K562 (cell line): ENCODE measurements at regions not wholly inside any gene's neighbourhood (a gene's known extent, or its start where the extent isn't known, plus 50 kb on each side); places are given as distances from the start of the nearest gene placed in this dataset.

Experiments used
- ATAC-seq: fragments of 200-7000 bp; cut with Tn5 transposase; 3 replicates; pipeline ENCODE4 v1.9.1; 2020; ENCODE audit warnings: moderate library complexity
- BruUV-seq: library from RNA; stranded (reverse); fragments of 400-500 nt; replicated peaks from 2 replicates; lab custom pipeline; 2021; lab: Mats Ljungman, UMichigan
- CTCF ChIA-PET: fragments of 300-600 bp; formaldehyde crosslinking; extraction: SDS; loops from one replicate; lab custom pipeline; 2021; ENCODE audit warnings: low intra/inter-chr PET ratio; lab: Yijun Ruan, JAX
- POLR2A ChIA-PET: fragments of 300-600, 350-650 bp; sonication (Branson Sonifier 250); formaldehyde crosslinking; extraction: SDS; loops from one replicate; lab custom pipeline; 2021; ENCODE audit warnings: antibody characterized with exemption, inconsistent platforms; lab: Yijun Ruan, JAX
- DNase-seq, 4 experiments: peaks; one replicate each; pipeline versions ENCODE4 v3.0.0 to v3.0.0-alpha.2; 2011 to 2018; ENCODE audit warnings: low spot score in 3 of 4, mixed read lengths in 3 of 4; ENCODE audit errors: extremely low read depth in 1 of 4
- FAIRE-seq: peaks from 2 replicates; lab custom pipeline; 2011; peaks lifted over from hg19 to GRCh38; lab: Jason Lieb, UNC
- H2AFZ ChIP-seq: 2 replicates; pipeline ENCODE4 v1.6.0; 2011; ENCODE audit warnings: low read depth, low read length, control low read depth, inconsistent platforms
- H3K27ac ChIP-seq: fragments of 200-600 bp; 3 replicates; pipeline ENCODE4 v1.8.0; 2011; ENCODE audit warnings: low read depth, mild to moderate bottlenecking, control low read depth, inconsistent platforms, low read length, moderate library complexity, mixed read lengths; ENCODE audit errors: extremely low read depth
- H3K27me3 ChIP-seq, 2 experiments: fragments of 300-600 bp in 1 of 2; 2 replicates in 1 of 2; 3 replicates in 1 of 2; pipeline versions ENCODE4 v1.6.0 to v1.8.0; 2011; ENCODE audit warnings: inconsistent platforms in 2 of 2, low read length in 2 of 2, mild to moderate bottlenecking in 1 of 2, mixed read lengths in 1 of 2, moderate library complexity in 1 of 2; ENCODE audit not compliant: control insufficient read depth in 2 of 2, insufficient read depth in 2 of 2
- H3K36me3 ChIP-seq: fragments of 300-600 bp; 3 replicates; pipeline ENCODE4 v1.8.0; 2011; ENCODE audit warnings: mild to moderate bottlenecking, low read length, inconsistent platforms; ENCODE audit not compliant: control insufficient read depth, insufficient read depth
- H3K4me1 ChIP-seq, 2 experiments: fragments of 200-600 bp in 1 of 2; replicated peaks in 1 of 2; 2 replicates in 1 of 2; 3 replicates in 1 of 2; pipeline versions ENCODE4 v1.5.1 to v1.8.0; 2011; ENCODE audit warnings: inconsistent platforms in 2 of 2, low read length in 2 of 2, mild to moderate bottlenecking in 1 of 2, mixed read lengths in 1 of 2, moderate library complexity in 1 of 2; ENCODE audit not compliant: control insufficient read depth in 2 of 2, insufficient read depth in 2 of 2
- H3K4me2 ChIP-seq: 2 replicates; pipeline ENCODE4 v1.6.1; 2011; ENCODE audit warnings: low read length, control low read depth, inconsistent platforms, mixed read lengths; ENCODE audit not compliant: insufficient read depth
- H3K4me3 ChIP-seq: fragments of 200-600 bp; sonication (generic), shearing (Covaris generic); 2 replicates; pipeline ENCODE4 v1.5.1; 2016; ENCODE audit warnings: control low read depth, inconsistent platforms
- H3K79me2 ChIP-seq: fragments of 200-600 bp; 3 replicates; pipeline ENCODE4 v1.8.0; 2011; ENCODE audit warnings: low read length, inconsistent platforms; ENCODE audit not compliant: control insufficient read depth, insufficient read depth
- H3K9ac ChIP-seq, 2 experiments: 2 replicates each; pipeline versions ENCODE4 v1.6.0 to v1.6.1; 2011; ENCODE audit warnings: low read depth in 2 of 2, low read length in 2 of 2, control low read depth in 1 of 2, inconsistent platforms in 1 of 2, mild to moderate bottlenecking in 1 of 2, mixed read lengths in 1 of 2; ENCODE audit not compliant: insufficient read depth in 1 of 2
- H3K9me1 ChIP-seq: one replicate; pipeline ENCODE4 v1.6.0; 2011; ENCODE audit warnings: inconsistent platforms, mild to moderate bottlenecking, low read length, moderate library complexity; ENCODE audit not compliant: control insufficient read depth, insufficient read depth
- H3K9me3 ChIP-seq: replicated peaks from 2 replicates; pipeline ENCODE4 v1.5.1; 2011; ENCODE audit warnings: low read depth, low read length, inconsistent platforms; ENCODE audit not compliant: control insufficient read depth, insufficient read depth
- H4K20me1 ChIP-seq: replicated peaks from 2 replicates; pipeline ENCODE4 v1.6.1; 2011; ENCODE audit warnings: low read length, inconsistent platforms, mixed read lengths; ENCODE audit not compliant: control insufficient read depth, insufficient read depth
- ATF2 ChIP-seq: sonication (generic); formaldehyde crosslinking; IDR thresholded peaks from 2 replicates; pipeline ENCODE4 v1.8.1; 2022; ENCODE audit warnings: missing genetic modification reagents
- CBFA2T2 ChIP-seq: fragments of 450-650 bp; conservative IDR thresholded peaks from 2 replicates; pipeline ENCODE4 v1.6.1; 2017; ENCODE audit warnings: mild to moderate bottlenecking
- CTCF ChIP-seq, 3 experiments: IDR thresholded peaks in 2 of 3; conservative IDR thresholded peaks in 1 of 3; 2 replicates each; pipeline ENCODE4 v1.5.1; 2011 to 2012; ENCODE audit warnings: low read length in 3 of 3, mild to moderate bottlenecking in 3 of 3, control low read depth in 2 of 3, improper control_type of control experiment in 1 of 3, inconsistent platforms in 1 of 3, low read depth in 1 of 3, mixed read lengths in 1 of 3, moderate library complexity in 1 of 3; ENCODE audit not compliant: insufficient read depth in 2 of 3
- EHMT2 ChIP-seq: fragments of 450-650 bp; IDR thresholded peaks from 2 replicates; pipeline ENCODE4 v1.6.1; 2018; ENCODE audit warnings: antibody characterized with exemption
- ELF2 ChIP-seq: fragments of 250-450 bp; sonication (Bioruptor Pico); IDR thresholded peaks from 2 replicates; pipeline ENCODE4 v1.5.0; 2021; ENCODE audit warnings: mild to moderate bottlenecking
- GTF2F1 ChIP-seq: IDR thresholded peaks from 2 replicates; pipeline ENCODE4 v1.6.1; 2011; ENCODE audit warnings: low read depth, low read length, improper control_type of control experiment
- HMG20B ChIP-seq: fragments of 250-450 bp; sonication (Bioruptor Pico); IDR thresholded peaks from 2 replicates; pipeline ENCODE4 v1.5.0; 2021; ENCODE audit warnings: mild to moderate bottlenecking
- MTA1 ChIP-seq: fragments of 450-650 bp; IDR thresholded peaks from 2 replicates; pipeline ENCODE4 v1.6.1; 2017; ENCODE audit warnings: borderline replicate concordance
- NR4A1 ChIP-seq, 2 experiments: fragments of 250-450 bp in 1 of 2; fragments of 450-650 bp in 1 of 2; sonication (Bioruptor Pico) in 1 of 2; IDR thresholded peaks; 2 replicates each; pipeline versions ENCODE4 v1.4.0 to v1.6.1; 2016 to 2020; ENCODE audit warnings: mild to moderate bottlenecking in 2 of 2, missing compliant biosample characterization in 1 of 2, missing genetic modification characterization in 1 of 2, moderate library complexity in 1 of 2
- RBM15 ChIP-seq: fragments of 200-400 bp; formaldehyde crosslinking; IDR thresholded peaks from 2 replicates; pipeline ENCODE4 v1.6.1; 2018; ENCODE audit warnings: mild to moderate bottlenecking, low read length, moderate library complexity; ENCODE audit not compliant: insufficient read depth
- RBM22 ChIP-seq: fragments of 200-400 bp; formaldehyde crosslinking; IDR thresholded peaks from 2 replicates; pipeline ENCODE4 v1.6.1; 2018; ENCODE audit warnings: low read length, low read depth; ENCODE audit not compliant: poor library complexity, severe bottlenecking
- SAP30 ChIP-seq: fragments of 200-600 bp; sonication (generic); IDR thresholded peaks from 2 replicates; pipeline ENCODE4 v1.6.1; 2012; ENCODE audit warnings: borderline replicate concordance, low read depth, mild to moderate bottlenecking, moderate library complexity, low read length, control low read depth, inconsistent platforms; ENCODE audit not compliant: insufficient read depth, poor library complexity, severe bottlenecking
- SNRNP70 ChIP-seq: fragments of 200-400 bp; formaldehyde crosslinking; optimal IDR thresholded peaks from 2 replicates; pipeline ENCODE3; 2017; ENCODE audit warnings: low read depth, low read length
- TOE1 ChIP-seq, 2 experiments: fragments of 450-650 bp in 1 of 2; sonication (generic) in 1 of 2; formaldehyde crosslinking in 1 of 2; IDR thresholded peaks; 2 replicates each; pipeline versions ENCODE4 v1.7.1 to v1.8.0; 2016 to 2022; ENCODE audit warnings: borderline replicate concordance in 2 of 2, mild to moderate bottlenecking in 2 of 2, antibody characterized with exemption in 1 of 2, inconsistent platforms in 1 of 2, low read depth in 1 of 2, missing genetic modification reagents in 1 of 2, moderate library complexity in 1 of 2
- ZEB2 ChIP-seq: fragments of 450-650 bp; IDR thresholded peaks from 2 replicates; pipeline ENCODE4 v1.6.1; 2016
- WGBS: fragments of 100-300 bp; shearing (Covaris generic); methylation state at CpG from one replicate; pipeline ENCODE4 v1.1.6; 2016; ENCODE audit warnings: low coverage, mixed read lengths; ENCODE audit not compliant: insufficient coverage; ENCODE audit errors: missing lambda C conversion rate; 5-methylcytosine and 5-hydroxymethylcytosine counted together
- in situ Hi-C: fragments of 300-500 bp; cut with MboI; formaldehyde crosslinking; loops from 4 replicates; pipeline ENCODE4 v1.15.0; 2018; ENCODE audit warnings: inconsistent platforms, mixed read lengths
- intact Hi-C: fragments of 100-400 bp; cut with micrococcal nuclease; formaldehyde crosslinking; loops from 2 replicates; pipeline ENCODE4 v1.14.2; 2022

- no peak for FAIRE-seq
- Histone ChIP-seq H4K20me1 (no peaks in the 10 kb centered on the region), H3K79me2 (no peaks in the 10 kb centered on the region), H3K4me2 (no peak overlapping the region), H3K27ac (no peak overlapping the region), H3K27me3 (no peaks in the 10 kb centered on the region), H3K9ac (no peak overlapping the region), H3K9me1 (no peaks in the 10 kb centered on the region), H3K9me3 (no peaks in the 10 kb centered on the region), H2AFZ (no peak overlapping the region), H3K36me3 (no peaks in the 10 kb centered on the region), H3K4me1 (no peaks in the 10 kb centered on the region), H3K4me3 (no peak overlapping the region)
- DNase-seq = no peak
- ChIA-PET POLR2A (no interaction called here), CTCF (no interaction called here)
- no TSS peak for BruUV-seq
- in situ Hi-C loops = no loop called here
- WGBS = 0% methylated on average over 3 of the region's 3 CpGs
- intact Hi-C loops = no loop called here
- ATAC-seq = no peak
- TF ChIP-seq HMG20B (no peak), TOE1 (IDR thresholded peaks at IDR 0.05; ENCODE audit: borderline replicate concordance) (no peak), TOE1 (CRISPR knock-in tag; IDR thresholded peaks at IDR 0.05; ENCODE audit: borderline replicate concordance, low read depth) (no peak), NR4A1 (CRISPR knock-in tag; IDR thresholded peaks at IDR 0.05) (no peak), NR4A1 (tag; IDR thresholded peaks at IDR 0.05) (no peak), SAP30 (no peak), ZEB2 (no peak)
These were observed 200.8 kb upstream of the PDE10A start for GRCh38 chr6:165863801-165864200.

GRCh38 chr6:165862813-165863212 lies 199.8 kb upstream of the PDE10A start:
- H3K9me1 ChIP-seq = no peaks in the 10 kb centered on the region
- no peaks in the 10 kb centered on the region for H3K27me3 ChIP-seq
- H3K4me3 ChIP-seq = no peak overlapping the region
- DNase-seq = no peak
- in situ Hi-C loops = no loop called here
- no peak overlapping the region for H3K9ac ChIP-seq
- no peaks in the 10 kb centered on the region for H3K4me1 ChIP-seq
- ChIA-PET CTCF (no interaction called here), POLR2A (no interaction called here)
- BruUV-seq = no TSS peak
- no peaks in the 10 kb centered on the region for H3K9me3 ChIP-seq
- H3K27ac ChIP-seq = no peak overlapping the region
- intact Hi-C loops = no loop called here
- no peaks in the 10 kb centered on the region for H3K79me2 ChIP-seq
- H4K20me1 ChIP-seq = no peaks in the 10 kb centered on the region
- H2AFZ ChIP-seq = no peak overlapping the region
- no peak for FAIRE-seq
- no peak overlapping the region for H3K4me2 ChIP-seq
- 4% methylated on average over 4 of the region's 4 CpGs for WGBS
- ATAC-seq = no peak
- no peaks in the 10 kb centered on the region for H3K36me3 ChIP-seq
- TF ChIP-seq RBM15 = no peak
- no peak for TF ChIP-seq GTF2F1
- TF ChIP-seq EHMT2 = no peak
- no peak for TF ChIP-seq ELF2 (CRISPR knock-in tag)
- TF ChIP-seq MTA1 = no peak
- TF ChIP-seq SNRNP70 = no peak
- no peak for TF ChIP-seq CTCF (IDR thresholded peaks at IDR 0.05 in 2 of 3, conservative IDR thresholded peaks at IDR 0.05 in 1 of 3; ENCODE audit: insufficient read depth in 2 of 3, low read depth in 1 of 3, low read length in 3 of 3)
- TF ChIP-seq RBM22 = no peak
- TF ChIP-seq CBFA2T2 = no peak
- no peak for TF ChIP-seq ATF2
